Keratinocyte (primary cell): ENCODE measurements at regions not wholly inside any gene's neighbourhood (a gene's known extent, or its start where the extent isn't known, plus 50 kb on each side); places are given as distances from the start of the nearest gene placed in this dataset.

Experiments
- DNase-seq: peaks from one replicate; pipeline ENCODE4 v3.0.0-alpha.2; 2011; ENCODE audit warnings: low read depth, missing footprints, low spot score
- FAIRE-seq: peaks from 2 replicates; lab custom pipeline; 2011; peaks lifted over from hg19 to GRCh38; lab: Jason Lieb, UNC
- H2AFZ ChIP-seq: 2 replicates; pipeline ENCODE4 v1.6.0; 2012; ENCODE audit warnings: low read length, control low read depth, inconsistent platforms; ENCODE audit not compliant: control insufficient read depth
- H3K27ac ChIP-seq: 2 replicates; pipeline ENCODE4 v1.5.1; 2011; ENCODE audit warnings: low read length; ENCODE audit not compliant: control insufficient read depth, insufficient read depth
- H3K27me3 ChIP-seq: 3 replicates; pipeline ENCODE4 v1.6.0; 2011; ENCODE audit warnings: low read length; ENCODE audit not compliant: control insufficient read depth, insufficient read depth; ENCODE audit errors: extremely low read depth
- H3K36me3 ChIP-seq, 2 experiments: 2 replicates in 1 of 2; 3 replicates in 1 of 2; pipeline ENCODE4 v1.5.1; 2011; ENCODE audit warnings: low read length in 2 of 2, mild to moderate bottlenecking in 1 of 2; ENCODE audit not compliant: control insufficient read depth in 2 of 2, insufficient read depth in 2 of 2; ENCODE audit errors: extremely low read depth in 1 of 2
- H3K4me1 ChIP-seq: 3 replicates; pipeline ENCODE4 v1.5.1; 2011; ENCODE audit warnings: low read length; ENCODE audit not compliant: control insufficient read depth, insufficient read depth; ENCODE audit errors: extremely low read depth
- H3K4me2 ChIP-seq: 3 replicates; pipeline ENCODE4 v1.6.0; 2011; ENCODE audit warnings: low read depth, low read length; ENCODE audit not compliant: control insufficient read depth, insufficient read depth; ENCODE audit errors: extremely low read depth
- H3K4me3 ChIP-seq, 3 experiments: fragments of 200-600 bp in 1 of 3; sonication (generic) in 1 of 3; 2 replicates in 2 of 3; 3 replicates in 1 of 3; pipeline ENCODE4 v1.5.1; 2011 to 2016; ENCODE audit warnings: low read length in 3 of 3, mild to moderate bottlenecking in 3 of 3, control low read depth in 2 of 3, inconsistent platforms in 1 of 3, low read depth in 1 of 3, mixed read lengths in 1 of 3, mixed run types in 1 of 3, moderate library complexity in 1 of 3; ENCODE audit not compliant: control insufficient read depth in 2 of 3, insufficient read depth in 2 of 3; ENCODE audit errors: extremely low read depth in 1 of 3
- H3K79me2 ChIP-seq: 2 replicates; pipeline ENCODE4 v1.6.0; 2012; ENCODE audit warnings: low read length; ENCODE audit not compliant: control insufficient read depth, insufficient read depth
- H3K9ac ChIP-seq: 3 replicates; pipeline ENCODE4 v1.6.0; 2011; ENCODE audit warnings: low read length; ENCODE audit not compliant: control insufficient read depth, insufficient read depth; ENCODE audit errors: extremely low read depth
- H3K9me1 ChIP-seq: 3 replicates; pipeline ENCODE4 v1.6.0; 2011; ENCODE audit warnings: low read length; ENCODE audit not compliant: control insufficient read depth, insufficient read depth; ENCODE audit errors: extremely low read depth
- H3K9me3 ChIP-seq: 2 replicates; pipeline ENCODE4 v1.5.1; 2012; ENCODE audit warnings: low read depth, low read length; ENCODE audit not compliant: control insufficient read depth
- H4K20me1 ChIP-seq: 3 replicates; pipeline ENCODE4 v1.6.0; 2011; ENCODE audit warnings: low read length; ENCODE audit not compliant: control insufficient read depth, insufficient read depth; ENCODE audit errors: extremely low read depth
- CTCF ChIP-seq, 3 experiments: IDR thresholded peaks in 1 of 3; conservative IDR thresholded peaks in 1 of 3; optimal IDR thresholded peaks in 1 of 3; 2 replicates in 2 of 3; 3 replicates in 1 of 3; pipeline versions ENCODE3 to v1.5.1; 2011; ENCODE audit warnings: low read length in 3 of 3, mild to moderate bottlenecking in 3 of 3, moderate library complexity in 2 of 3, control low read depth in 1 of 3, inconsistent platforms in 1 of 3; ENCODE audit not compliant: insufficient read depth in 2 of 3; ENCODE audit errors: extremely low read depth in 1 of 3
- EZH2 ChIP-seq: IDR thresholded peaks from one replicate; pipeline ENCODE4 v1.6.1; 2012; ENCODE audit warnings: inconsistent platforms, mild to moderate bottlenecking, low read length, moderate library complexity
- dilution Hi-C: fragments of 300-500 bp; cut with MboI; formaldehyde crosslinking; loops from one replicate; pipeline ENCODE4 v1.7.0; 2020; ENCODE audit warnings: low sequenced_read_pairs; ENCODE audit not compliant: extremely low pct_ligation_motif_present

- Histone ChIP-seq H3K9me1 (no peaks in the 10 kb centered on the region), H3K4me1 (no peaks in the 10 kb centered on the region), H3K36me3 (no peaks in the 10 kb centered on the region), H4K20me1 (no peaks in the 10 kb centered on the region), H3K9me3 (peaks cover 9% of the 10 kb centered on the region), H3K4me2 (no peak overlapping the region), H3K27me3 (no peaks in the 10 kb centered on the region), H2AFZ (no peak overlapping the region), H3K9ac (no peak overlapping the region), H3K27ac (no peak overlapping the region), H3K79me2 (no peaks in the 10 kb centered on the region), H3K4me3 (no peak overlapping the region)
- DNase-seq (no peak), FAIRE-seq (no peak)
- dilution Hi-C loops = no loop called here
- no peak for TF ChIP-seq CTCF (optimal IDR thresholded peaks at IDR 0.05 in 1 of 3, IDR thresholded peaks at IDR 0.05 in 1 of 3, conservative IDR thresholded peaks at IDR 0.05 in 1 of 3; ENCODE audit: extremely low read depth in 1 of 3, insufficient read depth in 2 of 3, low read length in 3 of 3)
Observed at GRCh38 chr11:133714471-133715375, 130.6 kb downstream of the SPATA19 start.

GRCh38 chr11:133713844-133714243 lies 131.5 kb downstream of the SPATA19 start:
- Histone ChIP-seq H3K4me1 (no peaks in the 10 kb centered on the region), H3K79me2 (no peaks in the 10 kb centered on the region), H3K9me3 (peaks cover 9% of the 10 kb centered on the region), H3K27me3 (no peaks in the 10 kb centered on the region), H3K9ac (no peak overlapping the region), H3K36me3 (no peaks in the 10 kb centered on the region), H2AFZ (no peak overlapping the region), H4K20me1 (no peaks in the 10 kb centered on the region), H3K4me3 (no peak overlapping the region), H3K9me1 (no peaks in the 10 kb centered on the region), H3K27ac (no peak overlapping the region), H3K4me2 (no peak overlapping the region)
- dilution Hi-C loops = no loop called here
- TF ChIP-seq CTCF (optimal IDR thresholded peaks at IDR 0.05 in 1 of 3, IDR thresholded peaks at IDR 0.05 in 1 of 3, conservative IDR thresholded peaks at IDR 0.05 in 1 of 3; ENCODE audit: extremely low read depth in 1 of 3, insufficient read depth in 2 of 3, low read length in 3 of 3) (no peak), EZH2 (no peak)
- no peak for FAIRE-seq
- DNase-seq = no peak
